Fibroblast of lung (primary cell): ENCODE measurements at regions not wholly inside any gene's neighbourhood (a gene's known extent, or its start where the extent isn't known, plus 50 kb on each side); places are given as distances from the start of the nearest gene placed in this dataset.

Experiments used
- EZH2 ChIP-seq: IDR thresholded peaks from 2 replicates; pipeline ENCODE4 v1.5.1; 2012; ENCODE audit warnings: low read length, control low read depth, mild to moderate bottlenecking; ENCODE audit errors: missing control alignments
- TF ChIP-seq, protein P1 (sequence below), 2 donors: IDR thresholded peaks in 1 of 2; conservative IDR thresholded peaks in 1 of 2; 1 replicate in 1 of 2; 2 replicates in 1 of 2; pipeline ENCODE4 v1.5.1; 2011 to 2012; ENCODE audit warnings: low read length in 2 of 2, control low read depth in 1 of 2, inconsistent platforms in 1 of 2, low read depth in 1 of 2, mild to moderate bottlenecking in 1 of 2

DNA sequence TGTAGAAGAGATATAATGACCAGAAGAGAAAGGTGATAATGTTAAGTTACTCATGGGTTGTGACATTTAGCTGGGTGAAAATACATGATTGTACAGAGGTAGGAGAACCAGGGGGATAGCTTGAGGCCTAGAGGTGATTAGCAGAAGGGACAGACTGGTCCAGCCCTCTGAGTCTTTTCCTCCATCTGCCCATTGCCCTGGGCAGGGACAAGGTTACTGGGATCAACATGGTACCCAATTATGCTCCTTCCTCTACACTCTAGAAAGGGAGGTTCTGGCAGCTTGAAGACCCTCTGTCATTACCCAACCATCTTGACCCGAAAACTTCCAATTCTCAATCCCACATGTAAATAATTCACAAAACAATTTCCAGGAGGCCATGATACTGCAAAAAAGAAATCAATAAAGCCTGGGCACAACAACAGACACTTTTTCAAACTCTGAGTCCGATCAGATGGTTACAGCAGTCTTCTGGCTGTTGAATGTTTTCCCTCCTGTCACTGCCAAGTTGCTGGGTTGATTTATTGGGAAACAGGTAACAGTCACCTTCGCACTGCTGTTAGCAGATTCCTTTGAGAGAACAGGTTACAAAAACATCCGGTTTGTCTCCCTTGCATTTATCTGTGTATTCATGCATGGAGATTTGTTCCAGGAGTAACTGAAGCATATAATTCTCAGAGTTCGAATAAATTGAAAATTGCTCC is 239.1 kb upstream of the HTR2A start:
- TF ChIP-seq, protein P1, sequence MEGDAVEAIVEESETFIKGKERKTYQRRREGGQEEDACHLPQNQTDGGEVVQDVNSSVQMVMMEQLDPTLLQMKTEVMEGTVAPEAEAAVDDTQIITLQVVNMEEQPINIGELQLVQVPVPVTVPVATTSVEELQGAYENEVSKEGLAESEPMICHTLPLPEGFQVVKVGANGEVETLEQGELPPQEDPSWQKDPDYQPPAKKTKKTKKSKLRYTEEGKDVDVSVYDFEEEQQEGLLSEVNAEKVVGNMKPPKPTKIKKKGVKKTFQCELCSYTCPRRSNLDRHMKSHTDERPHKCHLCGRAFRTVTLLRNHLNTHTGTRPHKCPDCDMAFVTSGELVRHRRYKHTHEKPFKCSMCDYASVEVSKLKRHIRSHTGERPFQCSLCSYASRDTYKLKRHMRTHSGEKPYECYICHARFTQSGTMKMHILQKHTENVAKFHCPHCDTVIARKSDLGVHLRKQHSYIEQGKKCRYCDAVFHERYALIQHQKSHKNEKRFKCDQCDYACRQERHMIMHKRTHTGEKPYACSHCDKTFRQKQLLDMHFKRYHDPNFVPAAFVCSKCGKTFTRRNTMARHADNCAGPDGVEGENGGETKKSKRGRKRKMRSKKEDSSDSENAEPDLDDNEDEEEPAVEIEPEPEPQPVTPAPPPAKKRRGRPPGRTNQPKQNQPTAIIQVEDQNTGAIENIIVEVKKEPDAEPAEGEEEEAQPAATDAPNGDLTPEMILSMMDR (conservative IDR thresholded peaks at IDR 0.05 in 1 of 2, IDR thresholded peaks at IDR 0.05 in 1 of 2; ENCODE audit: low read depth in 1 of 2, low read length in 2 of 2) = no peak
- TF ChIP-seq EZH2 = no peak
